PFSK-1 (cell line): ENCODE measurements at regions not wholly inside any gene's neighbourhood (a gene's known extent, or its start where the extent isn't known, plus 50 kb on each side); places are given as distances from the start of the nearest gene placed in this dataset.

Experiments
- FOXP2 ChIP-seq: optimal IDR thresholded peaks from 2 replicates; pipeline ENCODE3; 2011; ENCODE audit warnings: borderline replicate concordance, control low read depth, inconsistent platforms; ENCODE audit not compliant: insufficient read depth; ENCODE audit errors: extremely low read length, extremely low read depth
- POLR2AphosphoS5 ChIP-seq: IDR thresholded peaks from 2 replicates; pipeline ENCODE4 v1.6.1; 2012; ENCODE audit warnings: low read depth, mild to moderate bottlenecking, control low read depth, low read length, moderate library complexity
- SIN3A ChIP-seq: IDR thresholded peaks from 2 replicates; pipeline ENCODE4 v1.6.1; 2012; ENCODE audit warnings: mild to moderate bottlenecking, low read length, moderate library complexity, borderline replicate concordance; ENCODE audit not compliant: insufficient read depth
- TAF1 ChIP-seq: IDR thresholded peaks from 2 replicates; pipeline ENCODE4 v1.6.1; 2012; ENCODE audit warnings: low read length, control low read depth, borderline replicate concordance; ENCODE audit not compliant: insufficient read depth
- TF ChIP-seq, protein P1 (sequence below), 2 experiments: IDR thresholded peaks; 2 replicates each; pipeline versions ENCODE4 v1.6.1 to v1.8.0; 2011 to 2012; ENCODE audit warnings: low read depth in 2 of 2, low read length in 2 of 2, control low read depth in 1 of 2, inconsistent platforms in 1 of 2, mild to moderate bottlenecking in 1 of 2, moderate library complexity in 1 of 2; ENCODE audit not compliant: insufficient read depth in 1 of 2

DNA sequence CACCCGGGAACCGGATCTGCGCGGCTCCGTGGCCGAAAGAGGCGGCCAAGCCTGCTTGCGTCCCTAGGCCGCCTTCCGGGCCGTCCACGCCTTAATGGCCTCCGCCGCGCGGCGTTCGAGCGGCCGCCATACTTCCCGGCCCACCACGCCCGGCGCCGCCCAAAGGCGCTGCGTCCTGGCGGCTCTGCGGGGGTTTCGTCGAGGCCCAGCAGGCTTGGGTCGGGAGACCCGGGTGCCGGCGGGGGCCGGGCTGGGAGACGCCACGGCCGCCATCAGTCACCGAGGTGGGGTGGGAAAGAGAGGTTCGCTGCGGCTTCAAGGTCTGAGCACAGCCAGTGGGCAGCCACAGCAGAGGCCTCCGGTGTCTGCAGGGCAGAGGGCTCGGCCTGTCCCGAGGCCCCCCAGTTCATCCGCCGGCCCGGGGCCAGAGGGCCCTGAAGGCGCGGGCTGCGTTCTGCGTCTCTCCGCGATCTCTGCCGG is 545.8 kb upstream of the CDH10 start:
- TF ChIP-seq POLR2AphosphoS5 (no peak), SIN3A (no peak), TAF1 (no peak), FOXP2 (no peak)
- TF ChIP-seq, protein P1, sequence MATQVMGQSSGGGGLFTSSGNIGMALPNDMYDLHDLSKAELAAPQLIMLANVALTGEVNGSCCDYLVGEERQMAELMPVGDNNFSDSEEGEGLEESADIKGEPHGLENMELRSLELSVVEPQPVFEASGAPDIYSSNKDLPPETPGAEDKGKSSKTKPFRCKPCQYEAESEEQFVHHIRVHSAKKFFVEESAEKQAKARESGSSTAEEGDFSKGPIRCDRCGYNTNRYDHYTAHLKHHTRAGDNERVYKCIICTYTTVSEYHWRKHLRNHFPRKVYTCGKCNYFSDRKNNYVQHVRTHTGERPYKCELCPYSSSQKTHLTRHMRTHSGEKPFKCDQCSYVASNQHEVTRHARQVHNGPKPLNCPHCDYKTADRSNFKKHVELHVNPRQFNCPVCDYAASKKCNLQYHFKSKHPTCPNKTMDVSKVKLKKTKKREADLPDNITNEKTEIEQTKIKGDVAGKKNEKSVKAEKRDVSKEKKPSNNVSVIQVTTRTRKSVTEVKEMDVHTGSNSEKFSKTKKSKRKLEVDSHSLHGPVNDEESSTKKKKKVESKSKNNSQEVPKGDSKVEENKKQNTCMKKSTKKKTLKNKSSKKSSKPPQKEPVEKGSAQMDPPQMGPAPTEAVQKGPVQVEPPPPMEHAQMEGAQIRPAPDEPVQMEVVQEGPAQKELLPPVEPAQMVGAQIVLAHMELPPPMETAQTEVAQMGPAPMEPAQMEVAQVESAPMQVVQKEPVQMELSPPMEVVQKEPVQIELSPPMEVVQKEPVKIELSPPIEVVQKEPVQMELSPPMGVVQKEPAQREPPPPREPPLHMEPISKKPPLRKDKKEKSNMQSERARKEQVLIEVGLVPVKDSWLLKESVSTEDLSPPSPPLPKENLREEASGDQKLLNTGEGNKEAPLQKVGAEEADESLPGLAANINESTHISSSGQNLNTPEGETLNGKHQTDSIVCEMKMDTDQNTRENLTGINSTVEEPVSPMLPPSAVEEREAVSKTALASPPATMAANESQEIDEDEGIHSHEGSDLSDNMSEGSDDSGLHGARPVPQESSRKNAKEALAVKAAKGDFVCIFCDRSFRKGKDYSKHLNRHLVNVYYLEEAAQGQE (IDR thresholded peaks at IDR 0.05; ENCODE audit: insufficient read depth in 1 of 2, low read depth in 2 of 2, low read length in 2 of 2): no peak

DNA sequence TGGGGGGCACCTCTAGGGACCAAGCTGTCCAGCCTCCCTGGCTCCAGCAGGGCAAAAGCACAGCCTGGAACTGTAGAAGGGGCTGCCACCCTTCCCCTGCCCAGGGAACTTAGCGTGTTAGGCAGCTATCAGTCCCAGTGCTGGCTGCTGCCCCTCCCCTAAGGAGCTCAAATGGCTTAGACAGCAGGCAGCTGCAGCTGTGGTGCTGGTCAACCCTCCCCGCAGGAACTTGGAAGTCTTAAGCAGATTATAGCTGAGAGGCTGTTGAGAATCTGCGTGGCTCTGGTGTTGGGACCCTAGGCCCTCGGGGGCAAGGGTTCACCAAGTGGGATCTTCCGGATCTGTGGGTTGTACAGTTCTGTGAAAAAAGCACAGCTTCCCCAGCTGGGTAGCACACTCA is 536.5 kb upstream of the CDH10 start:
- TF ChIP-seq FOXP2: no peak
- TF ChIP-seq, protein P1 (IDR thresholded peaks at IDR 0.05; ENCODE audit: insufficient read depth in 1 of 2, low read depth in 2 of 2, low read length in 2 of 2): no peak
- no peak for TF ChIP-seq SIN3A
- TF ChIP-seq POLR2AphosphoS5: no peak
- TF ChIP-seq TAF1: no peak

DNA sequence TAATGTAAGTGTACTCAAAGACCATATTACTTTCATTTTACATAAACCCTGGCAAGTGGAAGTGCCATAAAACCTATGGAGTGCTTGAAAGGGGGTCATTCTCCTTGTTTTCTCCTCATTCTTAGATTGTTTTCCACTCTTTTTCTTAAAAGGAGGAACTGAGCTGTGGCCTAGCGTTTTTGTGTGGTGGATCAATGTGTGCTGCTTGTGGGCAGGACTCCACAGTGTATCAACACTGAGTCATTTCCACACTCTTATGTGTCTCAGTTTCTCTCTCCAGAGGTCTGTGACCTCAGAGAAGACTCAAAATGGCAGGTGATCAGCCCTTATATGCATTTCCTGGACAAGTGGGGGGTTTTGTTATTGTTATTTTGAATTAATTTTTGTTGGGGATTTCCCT is 516.1 kb upstream of the CDH10 start:
- no peak for TF ChIP-seq SIN3A
- TF ChIP-seq, protein P1 (IDR thresholded peaks at IDR 0.05; ENCODE audit: insufficient read depth in 1 of 2, low read depth in 2 of 2, low read length in 2 of 2): no peak
- no peak for TF ChIP-seq TAF1
- no peak for TF ChIP-seq FOXP2
- no peak for TF ChIP-seq POLR2AphosphoS5

DNA sequence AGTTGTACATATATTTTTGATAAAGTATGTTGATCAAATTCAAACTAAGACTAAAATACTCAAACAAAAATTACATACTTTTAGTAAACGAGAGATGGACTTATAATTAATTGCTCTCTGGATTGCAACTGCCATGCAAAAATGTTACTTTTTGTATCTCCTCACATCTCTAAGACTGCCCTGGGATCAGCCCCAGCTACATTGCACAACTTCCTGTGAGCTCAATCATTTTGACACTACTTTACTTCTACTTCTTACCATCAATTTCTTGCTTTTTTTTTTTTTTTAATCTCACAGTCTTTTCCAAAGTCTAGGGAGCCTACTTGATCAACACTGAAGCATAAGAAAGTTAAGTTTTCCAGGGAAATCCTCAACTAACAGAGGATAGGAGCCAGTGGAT is 506.0 kb upstream of the CDH10 start:
- TF ChIP-seq, protein P1 (IDR thresholded peaks at IDR 0.05; ENCODE audit: insufficient read depth in 1 of 2, low read depth in 2 of 2, low read length in 2 of 2): no peak
- TF ChIP-seq POLR2AphosphoS5 (no peak), TAF1 (no peak), FOXP2 (no peak), SIN3A (no peak)

DNA sequence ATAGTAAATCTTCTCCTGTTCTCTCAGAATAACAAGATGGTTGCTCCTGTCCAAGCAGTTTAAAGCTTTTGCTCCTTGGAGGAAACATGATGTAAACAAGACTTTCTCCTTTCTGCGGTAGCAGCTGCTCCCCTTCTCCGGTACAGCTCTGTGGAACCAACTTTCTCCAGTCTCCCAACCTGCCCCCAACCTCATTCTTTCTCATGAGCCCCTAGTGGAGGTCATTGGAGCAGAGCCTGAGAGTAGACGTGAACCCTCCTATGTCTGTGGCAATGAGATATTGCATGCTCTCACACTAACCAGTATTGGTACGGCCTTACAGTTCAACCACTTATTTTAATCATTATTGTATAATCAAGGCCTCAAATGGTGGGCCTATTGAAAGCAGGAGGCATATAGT is 483.8 kb upstream of the CDH10 start:
- TF ChIP-seq FOXP2 (no peak), POLR2AphosphoS5 (no peak), TAF1 (no peak)
- TF ChIP-seq, protein P1 (IDR thresholded peaks at IDR 0.05; ENCODE audit: insufficient read depth in 1 of 2, low read depth in 2 of 2, low read length in 2 of 2): no peak
